Activated CD4-positive, alpha-beta T cell treated with anti-CD3 and anti-CD28 coated beads for 24 hours (primary cell): ENCODE measurements at regions not wholly inside any gene's neighbourhood (a gene's known extent, or its start where the extent isn't known, plus 50 kb on each side); places are given as distances from the start of the nearest gene placed in this dataset.
"Not testable (repeated sequence)": the region's sequence is repeated elsewhere in the genome, so short reads cannot be mapped to it uniquely, and the experiment has no call there.

Experiments used
- DNase-seq, 2 donors: peaks; one replicate each; pipeline ENCODE4 v3.0.0-alpha.2; 2020; ENCODE audit warnings: low read depth in 2 of 2

DNA sequence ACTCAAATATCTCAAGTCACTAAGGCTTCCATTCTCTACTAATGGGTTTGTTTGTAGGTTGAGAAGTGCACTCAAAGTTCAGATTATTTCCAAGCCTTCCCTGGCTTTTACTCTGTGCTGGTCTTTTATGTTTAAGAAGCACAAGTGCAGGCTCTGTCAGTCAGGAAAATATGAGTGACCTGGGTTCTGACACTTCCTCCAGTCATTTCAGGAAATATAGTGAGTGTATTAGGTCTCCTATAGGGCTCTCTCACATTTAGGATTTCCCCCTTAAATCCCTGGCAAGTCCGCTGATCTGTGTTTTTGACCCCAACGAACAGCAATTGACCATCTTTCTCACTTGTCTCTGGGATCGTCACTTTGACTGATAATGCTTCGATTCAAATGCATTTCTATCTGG lies 210.2 kb downstream of the ARPP21 start:
- DNase-seq, result no peak

DNA sequence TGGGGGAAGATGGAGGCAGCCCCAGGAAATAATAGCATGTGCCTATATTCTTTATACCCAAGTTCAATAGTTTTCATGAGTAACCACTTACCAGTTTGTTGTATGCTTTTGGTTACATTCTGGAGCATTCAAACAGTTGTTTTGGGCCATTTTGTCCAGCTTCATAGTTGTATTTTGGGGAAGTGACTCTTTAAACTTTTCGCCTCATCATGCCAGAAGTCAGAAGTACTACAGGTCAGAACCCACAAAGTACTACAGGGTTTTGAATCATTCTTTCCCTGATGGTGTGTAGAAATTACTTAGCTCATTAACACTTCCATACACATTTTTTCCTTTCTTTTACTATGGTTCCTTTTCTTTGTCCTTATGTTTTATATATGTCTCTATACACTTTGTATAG lies 210.6 kb downstream of the ARPP21 start:
- DNase-seq, result no peak

DNA sequence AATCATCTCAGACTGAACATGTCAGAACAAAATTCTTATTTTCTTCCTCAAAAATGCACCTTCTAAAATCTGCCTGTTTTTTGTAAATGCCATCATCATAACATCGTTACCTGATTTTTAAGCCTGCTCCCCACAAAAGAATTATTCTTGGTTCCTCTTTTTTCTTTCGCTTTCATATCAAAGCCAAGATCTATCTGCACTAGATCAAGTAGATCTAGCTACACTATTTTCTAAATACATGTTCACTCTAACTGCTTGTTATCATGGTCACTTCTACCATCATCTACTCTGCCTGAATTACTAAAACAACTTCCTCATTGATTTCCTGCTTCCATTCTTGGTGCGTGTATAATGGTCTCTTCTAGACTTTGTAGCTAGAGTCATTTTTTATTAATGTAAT lies 217.7 kb downstream of the ARPP21 start:
- no peak for DNase-seq

DNA sequence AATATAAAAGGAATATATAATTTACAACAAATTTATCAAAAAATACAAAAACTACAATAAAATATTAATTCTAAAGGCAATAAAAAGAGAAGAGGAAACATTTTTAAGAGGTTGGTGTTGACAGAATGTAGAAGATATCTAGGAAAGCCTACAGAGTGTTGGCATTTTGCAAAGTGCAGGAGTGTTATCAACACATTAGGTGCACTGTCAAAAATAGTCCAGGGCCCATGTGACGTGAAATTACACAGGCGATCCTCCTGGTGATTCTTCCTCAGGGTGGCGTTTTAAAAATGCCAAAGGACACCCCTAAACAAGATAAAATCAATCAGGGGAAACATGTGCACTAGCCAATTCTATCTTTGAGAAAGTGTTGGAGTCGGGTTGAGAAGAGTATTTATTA lies 222.7 kb downstream of the ARPP21 start:
- no peak for DNase-seq

- no peak for DNase-seq
These were observed 225.5 kb downstream of the ARPP21 start for GRCh38 chr3:35864871-35865270.

- DNase-seq, result no peak
These were observed 228.5 kb downstream of the ARPP21 start for GRCh38 chr3:35867791-35868190.

- DNase-seq, result no peak
These were observed 231.7 kb downstream of the ARPP21 start for GRCh38 chr3:35871009-35871408.

- no peak for DNase-seq
These were observed 244.6 kb downstream of the ARPP21 start for GRCh38 chr3:35883929-35884328.

GRCh38 chr3:35894735-35895134 lies 255.4 kb downstream of the ARPP21 start:
- no peak for DNase-seq

- DNase-seq, result no peak
These were observed 259.9 kb downstream of the ARPP21 start for GRCh38 chr3:35899245-35899644.

DNA sequence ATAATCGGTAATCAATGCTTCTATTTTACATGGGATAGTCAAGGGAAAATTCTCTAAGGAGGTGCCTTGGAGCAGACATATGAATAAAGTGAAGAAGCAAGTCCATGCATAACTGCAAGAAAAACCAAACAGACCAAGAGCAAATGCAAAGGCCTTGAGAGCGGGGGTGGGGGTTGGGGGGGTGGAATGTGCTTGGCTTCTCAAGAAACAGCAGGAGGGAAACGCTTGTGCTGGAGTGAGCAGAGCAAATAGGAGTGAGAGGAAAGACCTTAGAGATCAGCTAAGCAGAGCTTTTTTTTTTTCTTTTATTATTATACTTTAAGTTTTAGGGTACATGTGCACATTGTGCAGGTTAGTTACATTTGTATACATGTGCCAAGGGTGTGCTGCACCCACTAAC lies 260.8 kb downstream of the ARPP21 start:
- no peak for DNase-seq

DNA sequence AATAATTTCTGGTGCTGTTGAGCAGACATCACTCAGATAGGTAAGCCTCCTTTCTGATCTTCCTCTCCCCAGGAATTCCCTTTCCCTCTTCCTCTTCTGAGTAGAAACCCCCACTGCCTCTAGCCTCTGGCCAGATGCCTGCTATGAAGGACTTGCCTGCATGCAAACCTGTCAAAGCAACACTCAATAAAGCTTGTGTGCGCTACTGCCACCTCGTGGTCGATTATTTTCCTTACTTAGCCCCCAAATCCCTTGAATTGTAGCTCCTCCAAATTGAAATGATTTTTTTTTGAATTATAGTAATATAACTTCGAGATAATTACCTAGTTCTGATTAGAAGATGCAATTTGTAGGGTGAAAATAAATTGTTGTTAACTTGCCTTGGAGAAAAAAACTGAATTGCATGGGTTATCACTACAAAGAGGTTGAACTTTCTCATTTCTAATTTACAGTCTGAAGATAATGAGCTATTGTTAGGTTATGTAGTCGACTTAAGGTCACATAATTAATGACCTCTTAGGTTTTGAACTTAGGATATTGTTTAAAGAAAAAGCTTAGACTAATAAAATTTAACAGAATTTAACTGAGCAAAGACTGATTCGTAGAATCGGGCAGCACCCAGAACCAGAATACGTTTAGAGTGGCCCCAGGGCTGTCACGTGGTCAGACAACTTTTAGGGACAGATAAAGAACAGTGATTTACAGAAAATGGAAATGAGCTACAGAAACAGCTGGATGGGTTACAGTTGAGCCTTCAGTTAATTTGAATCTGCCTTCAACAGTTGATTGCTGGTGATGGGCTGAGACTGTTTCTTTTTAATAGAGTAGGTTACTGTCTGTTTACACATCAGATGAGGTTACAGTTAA lies 269.3 kb downstream of the ARPP21 start:
- DNase-seq, result peak; percentile 22 to 38

GRCh38 chr3:35919160-35919559 lies 279.8 kb downstream of the ARPP21 start:
- DNase-seq, result no peak

- no peak for DNase-seq
These were observed 282.4 kb downstream of the ARPP21 start for GRCh38 chr3:35921718-35922117.

- DNase-seq, result not testable (repeated sequence)
These were observed 284.7 kb downstream of the ARPP21 start for GRCh38 chr3:35924070-35924469.

DNA sequence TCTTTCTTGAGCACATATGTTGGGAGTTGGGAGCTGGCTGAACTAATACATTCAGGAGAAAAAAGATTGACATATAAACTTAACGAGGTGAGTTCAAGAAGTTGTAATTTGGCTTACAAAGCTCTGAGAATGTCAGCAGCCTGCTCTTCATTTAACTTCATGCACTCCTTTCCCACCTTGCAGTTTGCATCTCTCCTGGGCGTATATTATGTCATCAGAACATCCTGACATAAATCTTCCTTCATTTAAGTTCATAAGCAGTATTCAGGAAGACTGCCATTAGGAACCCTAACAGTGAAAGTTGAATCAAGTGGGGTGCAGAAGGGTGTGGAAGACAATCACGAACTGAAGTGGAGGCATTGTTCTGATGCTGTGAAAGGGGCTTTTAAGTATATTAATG lies 288.1 kb downstream of the ARPP21 start:
- DNase-seq, result no peak

DNA sequence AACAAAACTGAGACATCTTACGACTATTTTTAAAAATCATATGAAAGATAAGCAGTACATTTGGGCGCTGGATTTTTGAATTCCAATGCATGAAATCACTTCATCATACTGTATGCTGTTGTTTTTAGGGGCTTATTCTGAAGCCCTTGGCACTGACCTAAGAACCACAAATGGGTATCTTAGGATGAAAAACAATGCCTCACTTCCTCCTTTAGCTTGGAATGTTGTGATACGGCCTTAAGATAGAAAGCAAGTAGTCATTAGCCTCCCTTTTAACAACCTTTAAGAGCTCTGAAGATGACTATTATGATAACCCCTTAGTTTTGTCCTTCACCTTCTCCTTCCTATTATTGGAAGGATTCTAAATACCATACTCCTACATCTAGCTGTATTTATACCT lies 289.8 kb downstream of the ARPP21 start:
- DNase-seq, result no peak

GRCh38 chr3:35931867-35932266 lies 292.5 kb downstream of the ARPP21 start:
- DNase-seq, result no peak

DNA sequence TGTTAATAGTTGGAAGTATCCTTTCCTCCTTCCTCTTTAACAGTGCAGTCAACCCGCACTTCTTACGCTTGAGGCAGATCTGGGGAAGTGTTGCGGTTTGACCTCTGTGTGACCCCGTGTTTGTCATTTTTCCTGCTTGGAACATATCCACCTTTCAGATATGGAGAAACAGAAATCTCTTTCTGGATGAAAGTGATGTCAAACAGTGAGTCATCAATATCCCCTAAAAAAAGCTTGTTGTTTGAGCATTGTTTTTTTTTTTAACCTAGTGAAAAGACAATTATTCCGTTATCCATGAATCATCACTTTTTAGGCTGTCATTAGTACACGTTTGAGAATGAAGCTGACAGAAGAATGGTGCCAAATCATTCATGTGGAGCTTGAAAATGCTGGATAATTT lies 293.7 kb downstream of the ARPP21 start:
- DNase-seq, result no peak

GRCh38 chr3:35936571-35936970 lies 297.2 kb downstream of the ARPP21 start:
- DNase-seq, result no peak

DNA sequence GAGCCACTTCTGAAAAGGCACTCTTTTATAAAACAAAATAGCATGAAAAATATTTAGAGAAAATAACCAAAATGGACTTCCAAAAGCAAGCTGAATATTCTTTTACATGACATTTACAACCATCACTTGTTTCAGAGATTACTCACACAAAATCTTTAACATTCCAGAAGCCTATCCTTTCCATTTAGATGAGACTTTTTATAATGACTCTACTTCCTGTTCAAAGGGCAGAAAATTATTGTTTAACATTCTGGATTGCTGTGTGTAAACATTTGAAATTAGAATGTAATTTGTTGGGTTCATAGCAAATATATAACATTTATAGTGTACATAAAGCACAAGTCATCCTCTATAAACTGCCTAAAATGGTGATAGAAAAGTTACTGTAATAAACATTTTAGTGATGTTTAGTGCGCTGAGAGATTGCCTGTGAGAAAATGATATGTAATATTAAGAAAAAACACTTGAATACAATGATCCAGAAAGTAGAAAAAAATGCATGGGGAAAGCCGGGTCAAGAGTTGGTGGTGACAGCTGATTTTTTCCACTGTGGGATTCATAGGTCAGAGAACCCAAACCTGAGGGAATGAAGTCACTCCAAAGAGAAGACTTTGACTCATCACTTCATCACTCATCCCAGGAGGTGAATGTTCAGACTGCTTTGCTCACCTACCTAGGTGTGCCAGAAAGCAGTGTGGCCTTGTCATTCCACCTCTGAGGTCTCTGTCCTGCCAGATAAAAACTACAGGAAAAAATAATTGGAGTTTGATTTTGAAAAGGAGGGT lies 305.8 kb downstream of the ARPP21 start:
- DNase-seq, result no peak

DNA sequence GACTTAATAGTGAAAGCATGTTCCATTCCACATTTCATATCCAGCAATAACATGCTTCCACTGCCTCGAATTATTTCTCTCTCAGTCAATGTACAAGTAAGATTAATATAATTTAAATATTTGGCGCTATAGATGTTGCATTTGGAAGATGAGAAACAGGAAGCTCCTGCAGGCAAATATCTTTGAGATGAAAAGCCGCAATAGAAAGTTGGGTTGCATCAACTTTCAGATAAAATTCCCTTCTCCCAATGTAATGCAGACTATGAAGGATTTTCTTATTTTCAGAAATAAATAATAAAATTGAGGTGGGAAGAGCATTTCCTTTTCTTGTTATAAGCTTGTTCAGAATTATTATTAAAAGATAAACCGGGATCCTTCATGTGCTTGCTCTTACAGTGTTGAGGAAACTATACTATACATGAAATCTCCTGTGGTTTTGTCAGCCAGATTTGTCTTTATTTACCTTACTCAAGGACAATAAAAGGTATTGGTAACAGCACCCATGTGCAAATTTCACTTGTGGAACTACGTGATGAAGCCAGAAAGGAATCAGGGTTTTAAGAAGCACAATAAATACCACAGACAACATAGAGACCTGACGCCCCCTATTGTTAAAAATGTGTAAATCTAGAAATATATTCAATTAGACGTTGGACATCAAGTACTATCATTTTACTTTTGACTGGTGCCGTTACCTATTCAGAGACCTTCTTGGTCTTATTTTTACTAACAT lies 307.0 kb downstream of the ARPP21 start:
- DNase-seq, result no peak
